RPMI8226 (cell line): ENCODE measurements at regions not wholly inside any gene's neighbourhood (a gene's known extent, or its start where the extent isn't known, plus 50 kb on each side); places are given as distances from the start of the nearest gene placed in this dataset.
"Not testable (repeated sequence)": the region's sequence is repeated elsewhere in the genome, so short reads cannot be mapped to it uniquely, and the experiment has no call there.

Experiments used
- DNase-seq: peaks from one replicate; pipeline ENCODE4 v3.0.0-alpha.2; 2015

DNA sequence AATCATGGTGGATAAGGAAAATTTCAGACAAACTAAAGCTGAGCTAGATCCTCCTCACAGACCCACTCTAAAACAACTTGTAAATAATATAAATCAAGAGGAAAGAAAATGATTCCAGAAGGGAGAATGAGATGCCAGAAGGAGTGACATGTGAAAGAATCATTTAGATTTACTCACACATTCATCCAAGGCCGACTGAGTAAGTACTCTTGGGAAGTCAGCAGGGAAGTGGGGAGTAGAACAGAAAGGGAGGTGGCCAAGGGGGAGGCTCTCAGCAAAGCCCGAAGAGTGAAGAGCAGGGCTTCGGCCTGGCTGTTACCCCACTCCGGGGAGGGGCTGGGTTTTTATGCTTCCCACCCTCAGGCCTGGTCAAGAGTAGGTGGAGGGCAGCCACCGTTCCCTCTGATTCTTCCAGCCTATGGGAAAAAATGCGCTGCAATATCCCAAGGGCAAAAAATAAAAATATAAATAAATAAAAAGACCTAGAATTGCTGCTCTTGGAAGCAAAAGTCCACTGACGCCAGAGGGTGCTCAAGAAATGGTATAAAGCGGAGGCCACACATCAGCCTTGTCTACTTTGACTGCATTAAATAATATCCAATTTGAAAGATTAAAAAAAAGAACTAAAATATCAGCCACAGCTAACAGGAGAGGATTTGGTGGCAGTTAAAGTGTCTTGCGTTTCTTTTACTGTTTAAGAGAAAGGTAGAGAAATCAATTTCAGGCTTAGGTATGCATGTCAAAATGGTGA is 110.2 kb upstream of the COL5A1 start:
- no peak for DNase-seq

DNA sequence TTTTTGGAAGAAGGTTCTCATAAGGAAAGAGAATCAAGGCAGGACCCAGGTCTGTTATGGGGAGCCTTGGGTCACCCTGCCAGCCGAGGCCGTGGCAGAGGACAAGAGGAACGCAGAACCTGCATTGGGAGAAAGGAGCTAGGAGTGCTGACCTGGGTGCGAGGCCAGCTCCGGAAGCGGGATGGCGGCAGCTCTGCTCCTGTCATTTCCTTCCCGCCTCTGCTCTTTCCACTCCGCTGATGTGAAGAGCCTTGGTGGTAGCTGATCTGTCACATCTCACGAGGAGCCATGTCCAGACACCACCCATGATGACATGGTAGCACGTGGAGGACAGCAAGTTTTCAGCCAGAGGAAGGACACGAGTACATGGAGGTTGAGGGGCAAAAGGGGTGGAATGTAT is 109.5 kb upstream of the COL5A1 start:
- no peak for DNase-seq

DNA sequence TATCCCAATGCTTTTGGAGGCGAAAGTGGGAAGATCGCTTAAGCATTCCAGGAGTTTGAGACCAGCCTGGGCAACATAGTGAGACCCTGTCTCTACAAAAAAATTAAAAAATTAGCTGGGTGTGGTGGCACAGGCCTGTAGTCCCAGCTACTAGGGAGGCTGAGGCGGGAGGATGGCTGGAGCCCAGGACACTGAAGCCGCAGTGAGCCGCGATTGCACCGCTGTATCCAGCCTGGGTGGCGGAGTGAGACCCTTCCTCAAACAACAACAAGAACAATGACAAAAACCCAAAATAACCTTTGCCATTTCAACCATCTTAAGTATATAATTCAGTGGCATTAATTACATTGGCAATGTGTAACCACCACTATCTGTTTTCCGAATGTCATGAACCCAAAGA is 108.9 kb upstream of the COL5A1 start:
- not testable (repeated sequence) for DNase-seq

DNA sequence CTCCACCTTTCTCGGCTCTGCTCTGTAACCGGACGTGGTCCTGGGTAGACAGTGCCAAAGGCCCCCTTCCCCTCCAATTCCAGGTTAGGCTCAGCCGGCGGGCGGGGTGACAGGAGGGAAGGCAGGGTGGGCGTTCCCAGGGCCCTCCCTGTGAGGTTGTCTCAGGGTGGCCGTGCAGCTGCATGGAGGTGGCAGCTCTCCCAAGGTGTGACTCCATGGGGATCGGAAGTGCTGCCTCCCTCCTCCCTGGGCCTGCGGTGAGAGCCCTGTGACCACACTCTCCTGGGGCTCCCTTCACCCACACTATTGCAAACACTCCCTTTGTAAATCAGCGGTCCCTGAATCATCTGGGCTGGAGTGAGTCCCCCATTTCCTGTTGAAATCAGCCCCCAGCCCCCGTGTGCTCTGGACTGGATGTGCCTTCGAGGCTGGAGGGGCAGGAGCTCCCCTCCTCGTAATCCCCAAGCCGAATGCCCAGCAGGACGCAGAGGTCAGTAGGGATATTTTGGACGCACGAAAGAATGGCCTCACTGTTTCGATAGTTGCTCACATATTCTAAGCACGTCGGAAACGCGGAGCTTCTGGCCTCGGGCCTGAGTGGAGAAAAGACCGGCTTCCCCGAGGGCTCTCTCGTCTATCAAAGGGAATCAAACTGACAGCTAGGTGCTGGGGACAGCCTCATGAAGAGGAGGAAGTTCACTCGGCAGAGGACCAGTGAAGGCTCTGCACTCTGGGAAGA is 107.6 kb upstream of the COL5A1 start:
- no peak for DNase-seq

DNA sequence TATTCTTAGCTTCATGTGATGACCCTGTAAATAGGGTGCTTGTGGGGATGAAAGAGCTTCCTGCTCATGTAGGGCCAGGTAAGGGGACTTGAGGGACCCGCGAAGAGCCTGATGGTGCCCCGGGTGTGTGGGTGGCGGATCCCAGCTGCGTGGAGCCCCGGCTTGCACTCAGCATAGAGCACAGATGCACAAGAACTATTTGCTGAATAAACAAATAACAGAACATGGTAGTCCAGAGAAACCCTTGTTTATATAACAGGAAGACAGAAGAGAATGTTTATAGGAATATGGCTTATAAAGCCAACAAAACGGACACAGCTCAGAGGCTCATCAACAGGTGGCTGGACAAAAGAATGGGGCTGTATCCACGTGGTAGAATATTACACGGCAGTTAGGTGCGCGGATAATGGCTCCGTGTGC is 106.9 kb upstream of the COL5A1 start:
- DNase-seq, result no peak

DNA sequence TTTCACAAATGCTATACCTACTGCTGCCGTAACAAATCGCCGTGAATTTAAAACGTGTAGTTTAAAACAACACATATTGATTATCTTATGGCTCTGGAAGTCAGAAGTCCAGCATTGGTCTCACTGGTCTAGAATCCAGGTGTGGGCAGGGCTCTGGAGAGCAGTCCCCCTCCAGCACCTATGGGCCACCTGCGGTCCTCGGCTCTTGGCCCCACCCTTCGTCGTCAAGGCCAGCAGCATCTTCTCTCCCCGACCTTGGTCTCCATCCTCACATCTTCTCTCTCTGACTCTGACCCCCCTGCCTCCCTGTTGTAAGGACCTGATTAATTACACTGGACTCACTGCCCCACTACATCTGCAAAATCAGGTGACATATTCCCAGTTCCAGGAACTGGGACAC is 106.4 kb upstream of the COL5A1 start:
- DNase-seq, result no peak

DNA sequence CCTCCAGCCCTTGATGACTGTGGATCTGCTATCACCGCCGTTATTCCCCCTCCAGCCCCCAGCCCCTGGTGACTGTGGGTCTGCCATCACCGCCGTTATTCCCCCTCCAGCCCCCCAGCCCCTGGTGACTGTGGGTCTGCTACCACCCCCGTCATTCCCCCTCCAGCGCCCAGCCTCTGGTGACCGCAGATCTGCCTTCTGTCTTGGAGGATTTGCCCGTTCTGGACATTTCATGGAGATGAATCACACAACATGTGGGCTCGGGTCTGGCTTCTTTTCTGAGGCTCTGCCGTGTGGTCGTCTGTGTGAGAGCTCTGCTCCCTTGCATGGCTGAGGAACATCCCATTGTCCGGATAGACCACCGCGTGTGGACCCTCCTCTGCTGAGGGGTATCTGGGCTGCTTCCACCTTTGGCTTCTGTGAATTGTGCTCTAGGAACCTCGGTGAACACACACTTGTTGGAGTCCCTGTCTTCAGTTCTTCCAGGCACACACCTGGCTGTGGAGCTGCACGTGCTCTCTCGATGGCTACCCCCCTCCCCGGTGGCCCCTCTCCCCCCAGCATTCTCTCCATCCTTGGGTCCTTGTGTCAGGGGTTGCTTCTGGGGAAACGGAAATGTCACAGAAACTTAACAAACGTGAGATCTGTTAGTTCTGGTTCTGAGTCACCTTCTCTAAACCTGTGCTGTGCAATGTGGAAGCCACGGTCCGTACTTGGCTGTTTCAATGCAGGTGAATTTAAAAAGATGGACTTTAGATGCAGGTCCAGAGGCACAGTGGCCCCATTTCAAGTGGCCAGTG is 105.3 kb upstream of the COL5A1 start:
- DNase-seq, result no peak

DNA sequence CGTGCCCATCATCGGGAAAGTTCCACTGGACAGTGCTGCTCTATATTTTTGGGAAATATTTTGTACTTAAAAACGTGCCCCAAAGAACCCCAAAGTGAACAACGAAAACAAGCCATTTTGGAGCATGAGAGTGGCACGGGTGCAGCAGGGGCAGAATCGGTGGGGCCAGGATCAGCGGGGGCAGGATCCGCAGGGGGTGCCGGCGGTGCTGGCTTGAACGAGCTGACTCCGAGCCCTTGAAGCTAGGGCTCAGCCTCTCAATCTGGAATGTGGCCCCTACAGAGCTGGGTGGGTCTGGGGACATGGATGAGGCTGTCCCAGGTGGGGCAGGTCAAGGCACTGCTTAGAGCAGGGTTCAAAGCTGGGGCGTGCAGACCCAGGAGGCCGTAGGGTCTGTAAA is 104.7 kb upstream of the COL5A1 start:
- DNase-seq, result no peak

DNA sequence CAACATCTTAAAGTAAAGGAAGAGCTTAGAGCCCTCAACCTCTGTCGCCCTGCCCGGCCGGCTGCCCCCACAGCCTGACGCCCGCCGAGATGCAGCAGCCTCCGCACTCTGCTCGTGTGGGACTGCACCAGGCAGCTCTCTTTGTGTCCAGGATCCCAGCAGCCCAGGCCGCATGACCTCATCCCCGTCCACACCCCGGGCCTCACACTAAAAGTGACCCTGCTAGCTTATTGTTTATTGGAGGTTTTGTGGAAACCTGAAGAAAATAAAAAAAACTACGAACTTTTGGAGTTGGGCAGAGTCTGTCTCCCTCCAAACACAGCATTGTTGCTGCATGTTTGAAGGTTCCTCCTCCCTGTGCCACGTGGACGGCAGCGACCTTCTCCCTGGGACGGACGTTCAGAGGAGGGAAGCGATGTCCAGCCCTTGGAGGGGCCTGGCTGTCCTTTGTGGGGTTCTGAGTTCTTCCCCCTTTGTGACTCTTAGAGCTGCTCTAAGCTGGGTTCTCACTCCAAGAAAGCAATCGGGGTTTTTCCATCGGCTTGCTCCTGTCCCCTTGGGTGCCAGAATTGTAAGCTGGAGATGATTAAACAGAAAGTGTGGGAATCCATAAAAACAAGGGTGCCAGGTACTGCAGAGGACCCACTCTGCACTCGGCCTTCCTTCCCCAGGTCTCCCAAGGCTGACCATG is 103.5 kb upstream of the COL5A1 start:
- no peak for DNase-seq

DNA sequence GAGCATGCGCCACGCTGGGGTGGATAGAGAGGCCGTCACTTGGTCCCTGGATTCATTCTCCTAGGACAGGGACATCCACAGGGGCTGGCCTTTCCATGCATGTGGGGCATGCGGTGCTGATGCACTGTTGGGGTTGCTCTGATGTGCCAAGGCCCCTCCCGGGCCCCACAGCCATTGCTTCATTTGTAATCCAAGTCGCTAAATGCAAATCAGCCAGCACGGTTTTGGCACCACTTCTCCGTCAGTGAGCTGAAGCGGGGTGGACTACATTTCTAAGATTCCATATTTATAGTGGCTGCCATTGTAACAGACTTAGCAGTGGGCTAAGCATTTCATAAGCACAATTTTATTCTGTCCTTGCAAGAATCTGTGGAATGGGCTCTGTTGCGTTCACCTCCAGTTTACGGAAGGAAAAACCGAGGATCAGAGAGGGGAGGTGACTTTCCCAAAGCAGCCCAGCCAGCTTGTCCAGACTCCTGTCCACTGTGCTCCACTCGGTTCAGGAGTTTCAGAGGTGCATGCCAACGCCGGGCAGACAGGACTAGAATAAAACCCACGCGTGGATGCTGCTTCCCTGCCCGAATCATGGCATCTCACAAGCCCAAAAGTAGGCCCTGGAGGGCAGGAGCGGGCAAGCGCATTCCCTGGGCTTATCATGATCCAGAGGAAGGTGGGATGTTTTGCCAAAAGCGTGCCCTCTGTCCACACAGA is 102.6 kb upstream of the COL5A1 start:
- no peak for DNase-seq

DNA sequence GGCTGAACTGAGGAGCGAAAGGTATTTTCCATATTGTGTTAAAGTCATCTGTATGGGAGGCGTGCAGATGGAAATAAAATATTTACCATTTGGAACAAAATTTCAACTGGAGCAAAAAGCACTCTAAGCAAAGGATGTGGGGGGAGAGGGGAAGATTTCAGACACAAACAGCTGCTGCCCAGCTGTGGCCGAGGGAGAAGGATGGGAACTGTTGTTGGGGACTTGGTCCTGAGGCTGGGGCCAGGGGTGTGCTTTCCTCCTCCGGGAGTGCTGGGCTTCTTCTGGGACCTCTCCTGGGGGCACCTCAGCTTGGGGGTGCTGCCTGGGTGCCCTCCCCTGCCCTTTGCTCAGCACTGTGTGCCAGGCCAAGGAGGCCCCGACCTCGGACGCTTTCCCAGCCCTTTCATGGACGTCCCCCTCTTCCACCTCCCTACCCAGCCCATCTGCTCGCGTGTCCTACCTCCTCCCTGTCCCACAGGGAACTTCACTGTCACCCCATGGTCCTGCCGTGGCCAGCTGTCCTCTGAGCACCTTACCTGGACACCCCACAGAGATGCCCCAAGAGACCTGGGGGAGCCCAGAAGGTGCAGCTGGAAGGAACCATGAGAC is 101.9 kb upstream of the COL5A1 start:
- DNase-seq, result no peak

DNA sequence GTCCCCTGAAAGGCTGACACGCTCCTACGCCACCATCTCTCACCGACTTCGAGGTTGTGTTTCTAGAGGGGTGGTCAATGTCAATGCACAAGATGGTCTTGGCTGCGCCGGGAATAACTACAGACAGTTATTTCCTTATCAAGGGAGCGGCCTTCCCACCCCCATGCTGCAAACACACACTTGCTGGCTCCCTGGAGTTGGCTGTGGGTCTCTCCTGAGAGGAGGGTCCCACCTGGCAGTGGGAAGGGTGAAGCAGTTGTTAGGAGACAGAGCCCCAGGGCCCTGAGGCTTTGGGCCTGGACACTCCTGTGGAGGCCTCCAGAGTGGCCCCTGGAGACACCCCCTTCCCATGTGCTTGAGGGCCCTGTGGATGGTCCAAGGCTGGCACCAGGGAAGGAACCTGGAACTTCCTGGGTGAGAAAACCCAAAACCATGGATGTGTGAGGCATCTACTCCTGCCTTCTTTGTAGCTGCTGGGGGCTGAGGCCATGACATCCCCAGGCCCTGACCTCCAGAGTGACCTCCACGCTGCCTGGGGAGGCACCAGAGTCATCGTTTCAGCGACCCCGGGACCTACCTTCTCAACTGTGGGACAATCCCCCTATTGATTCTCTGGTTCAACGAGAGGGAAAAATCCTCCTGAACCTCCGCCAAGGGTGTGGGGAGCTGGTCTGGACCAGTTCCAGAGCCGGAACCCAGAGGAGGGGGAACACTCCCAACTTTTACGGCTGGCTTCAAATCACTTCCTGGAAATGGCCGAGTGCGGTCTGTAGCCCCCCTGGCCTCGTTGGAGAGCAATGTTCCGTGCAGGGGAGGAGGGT is 101.1 kb upstream of the COL5A1 start:
- DNase-seq, result no peak

DNA sequence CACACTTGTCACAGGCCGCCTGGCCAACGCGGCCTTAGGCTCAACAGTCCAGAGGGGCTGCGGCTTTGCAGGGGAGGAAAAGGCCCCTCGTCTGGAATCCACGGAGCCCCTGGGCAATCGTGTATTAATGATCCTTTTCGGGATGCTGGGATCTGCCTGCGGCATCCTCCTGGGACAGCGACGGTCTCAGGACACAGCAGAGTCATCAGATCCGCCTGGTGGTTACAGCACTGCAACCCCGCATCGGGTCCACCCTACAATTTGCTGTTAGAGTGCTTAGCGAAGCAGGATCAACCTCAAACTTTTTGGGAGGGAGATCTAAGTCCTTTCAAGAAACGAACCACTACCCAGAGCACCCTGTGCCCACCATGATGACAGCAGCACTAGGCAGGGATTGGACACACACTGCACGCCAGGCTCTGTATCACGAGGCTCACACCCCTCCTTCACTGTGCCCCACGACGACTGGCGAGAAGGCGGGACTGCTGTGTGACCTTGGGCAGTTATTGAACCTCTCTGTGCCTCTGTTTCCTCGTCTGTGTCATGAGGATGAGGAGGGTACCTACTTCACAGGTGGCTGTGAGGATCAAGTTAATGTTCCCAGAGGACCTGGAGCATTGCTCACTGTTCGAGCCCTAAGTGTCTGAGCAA is 100.4 kb upstream of the COL5A1 start:
- no peak for DNase-seq

DNA sequence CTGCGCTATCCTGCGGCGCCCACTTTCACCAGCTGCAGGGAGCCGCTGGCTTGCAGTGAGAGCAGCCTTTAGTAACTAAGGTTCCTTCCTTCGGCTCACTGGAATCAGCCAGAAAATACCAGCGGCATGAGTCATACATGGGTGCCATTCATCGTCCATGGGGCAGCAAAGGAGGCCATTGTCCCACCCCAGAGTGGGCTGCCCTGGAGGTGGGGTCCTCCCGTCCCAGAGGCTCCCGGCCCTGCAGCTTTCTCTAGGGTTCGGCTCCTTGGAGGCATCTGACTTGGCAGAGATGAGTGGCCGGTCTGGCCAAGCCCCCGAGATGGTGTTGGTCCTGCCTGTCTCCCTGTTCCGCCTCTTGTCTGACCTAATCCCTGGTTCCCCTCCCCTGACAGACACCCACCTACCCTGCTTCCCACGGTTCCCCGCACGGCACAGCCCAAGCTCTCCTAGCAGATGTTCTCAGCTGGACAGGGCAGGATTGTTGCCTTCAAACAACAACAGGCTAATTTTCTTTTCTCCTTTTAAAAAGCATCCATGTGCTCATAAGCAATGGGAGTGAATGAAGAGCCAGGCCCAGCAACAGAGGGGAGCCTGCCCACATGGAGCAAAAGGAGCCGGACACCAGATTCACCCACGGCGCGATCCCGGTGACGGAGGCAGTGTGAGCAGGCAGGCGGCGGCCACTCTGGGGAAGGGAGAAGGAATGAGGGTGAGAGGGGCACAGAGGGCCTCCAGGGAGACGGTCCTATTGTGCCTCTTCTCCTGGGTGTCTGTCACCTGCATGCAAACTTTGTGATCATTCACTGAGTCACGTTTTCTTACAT is 97.0 kb upstream of the COL5A1 start:
- no peak for DNase-seq

DNA sequence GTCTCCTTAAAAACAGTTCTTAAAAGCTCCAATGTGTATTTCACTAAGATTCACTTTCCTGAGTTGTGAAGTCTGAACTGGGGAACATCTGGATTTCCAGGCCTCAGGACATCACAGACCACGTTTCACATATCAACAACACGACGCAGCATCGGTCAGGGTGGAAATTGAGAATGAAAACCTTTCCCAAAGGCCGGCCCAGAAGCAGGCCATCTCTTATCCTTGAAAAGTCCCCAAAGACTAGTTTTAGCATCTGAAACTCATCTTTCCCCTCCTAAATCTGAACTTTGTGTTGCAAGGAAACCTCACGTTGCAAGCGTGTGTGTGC is 96.4 kb upstream of the COL5A1 start:
- DNase-seq, result no peak

DNA sequence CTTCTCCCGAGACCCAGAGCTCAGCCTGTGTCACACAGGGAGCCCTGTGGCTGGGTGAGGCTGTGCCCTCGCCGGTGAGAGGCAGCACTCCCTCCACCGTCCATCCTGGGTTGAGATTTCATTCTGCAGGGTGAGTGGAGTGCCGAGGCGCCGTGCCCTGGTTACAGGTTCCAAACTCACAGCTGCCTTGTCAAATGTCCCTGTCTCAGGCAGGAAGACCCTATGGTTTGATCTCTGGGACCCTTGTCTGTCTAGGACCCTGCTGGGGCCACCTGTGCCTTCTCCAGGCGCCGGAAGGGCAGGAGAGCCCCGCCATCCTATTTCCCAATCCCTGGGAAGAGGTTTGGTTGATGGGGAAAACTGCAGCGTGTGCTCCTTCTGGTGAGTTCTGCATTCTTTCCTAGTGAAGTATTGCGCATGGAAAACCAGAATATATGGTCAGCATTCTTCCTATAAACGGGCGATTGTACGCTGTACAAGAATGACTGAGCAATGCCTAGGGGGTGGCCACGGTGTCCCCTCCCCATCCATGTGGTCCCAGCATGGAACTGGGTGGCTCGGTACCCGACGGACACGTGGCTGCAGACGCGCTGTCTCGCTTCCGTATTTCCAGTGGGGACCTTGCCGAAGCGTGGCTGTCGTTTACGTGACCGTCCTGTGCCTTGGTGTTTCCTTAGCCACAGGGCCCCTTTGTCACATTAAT is 95.9 kb upstream of the COL5A1 start:
- no peak for DNase-seq

DNA sequence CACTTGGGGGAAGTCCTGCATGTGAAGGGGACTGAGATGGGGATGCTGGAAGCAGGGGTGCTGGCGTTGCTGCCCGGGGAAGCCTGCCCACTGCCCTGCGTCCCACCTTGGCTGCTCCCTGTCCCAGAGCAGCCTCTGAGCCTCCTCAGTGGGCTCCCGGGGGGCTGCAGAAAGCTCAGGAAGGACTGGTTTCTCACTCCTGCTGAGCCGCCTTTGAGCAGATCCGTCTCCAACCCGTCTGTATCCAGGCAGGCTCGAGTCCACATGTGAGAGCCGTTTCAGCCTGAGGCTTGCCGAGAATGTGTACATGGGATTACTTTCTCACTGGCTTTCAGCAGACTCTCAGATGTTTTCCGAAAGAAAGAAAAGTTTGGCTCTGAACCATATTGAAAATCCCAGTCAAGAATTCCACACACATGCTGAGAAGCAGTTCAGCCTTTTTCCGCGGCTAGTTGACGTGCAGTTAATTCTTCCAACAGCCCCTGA is 95.3 kb upstream of the COL5A1 start:
- DNase-seq, result no peak

DNA sequence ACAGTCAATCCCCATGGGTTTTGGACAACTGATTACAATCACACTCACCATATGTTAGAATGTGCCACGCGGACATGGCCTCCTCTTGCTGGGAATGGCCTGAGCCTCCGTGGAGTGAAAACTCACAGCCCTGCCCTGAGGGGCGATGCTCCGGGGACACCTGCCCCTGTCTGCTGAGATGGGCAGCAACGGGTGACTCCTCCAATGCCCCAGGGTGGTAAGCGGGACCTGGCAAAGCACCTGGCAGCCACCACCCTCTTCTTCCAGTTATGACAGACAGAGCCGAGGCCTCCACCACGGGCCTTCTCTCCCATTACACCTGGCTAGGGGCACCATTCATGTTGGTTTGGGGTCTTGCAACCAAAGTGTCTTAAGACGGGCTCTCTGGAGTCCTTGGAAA is 94.9 kb upstream of the COL5A1 start:
- no peak for DNase-seq
